ENCODE measurements at regions not wholly inside any gene's neighbourhood (a gene's known extent, or its start where the extent isn't known, plus 50 kb on each side); places are given as distances from the start of the nearest gene placed in this dataset.

DNA sequence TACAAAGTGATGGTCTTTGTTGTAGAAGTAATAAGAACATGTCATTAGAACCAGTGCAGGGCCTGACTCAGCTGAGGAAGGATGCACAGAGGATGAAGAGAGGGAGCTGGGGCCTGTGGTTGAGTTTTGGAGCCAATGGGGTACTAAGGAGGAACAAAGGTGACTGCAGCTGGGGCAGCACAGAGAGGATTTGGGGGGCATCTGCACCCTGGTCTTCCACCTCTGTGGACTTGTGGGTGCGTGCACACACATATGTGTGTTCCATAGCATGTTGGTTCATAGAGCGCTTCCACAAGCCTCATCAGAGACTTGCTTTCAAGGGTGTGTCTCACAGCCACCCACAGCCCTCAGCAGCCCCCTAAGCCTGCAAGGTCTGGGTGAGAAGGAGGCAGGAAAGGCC lies 650.3 kb upstream of the MGMT start:
- TF ChIP-seq, protein P1, sequence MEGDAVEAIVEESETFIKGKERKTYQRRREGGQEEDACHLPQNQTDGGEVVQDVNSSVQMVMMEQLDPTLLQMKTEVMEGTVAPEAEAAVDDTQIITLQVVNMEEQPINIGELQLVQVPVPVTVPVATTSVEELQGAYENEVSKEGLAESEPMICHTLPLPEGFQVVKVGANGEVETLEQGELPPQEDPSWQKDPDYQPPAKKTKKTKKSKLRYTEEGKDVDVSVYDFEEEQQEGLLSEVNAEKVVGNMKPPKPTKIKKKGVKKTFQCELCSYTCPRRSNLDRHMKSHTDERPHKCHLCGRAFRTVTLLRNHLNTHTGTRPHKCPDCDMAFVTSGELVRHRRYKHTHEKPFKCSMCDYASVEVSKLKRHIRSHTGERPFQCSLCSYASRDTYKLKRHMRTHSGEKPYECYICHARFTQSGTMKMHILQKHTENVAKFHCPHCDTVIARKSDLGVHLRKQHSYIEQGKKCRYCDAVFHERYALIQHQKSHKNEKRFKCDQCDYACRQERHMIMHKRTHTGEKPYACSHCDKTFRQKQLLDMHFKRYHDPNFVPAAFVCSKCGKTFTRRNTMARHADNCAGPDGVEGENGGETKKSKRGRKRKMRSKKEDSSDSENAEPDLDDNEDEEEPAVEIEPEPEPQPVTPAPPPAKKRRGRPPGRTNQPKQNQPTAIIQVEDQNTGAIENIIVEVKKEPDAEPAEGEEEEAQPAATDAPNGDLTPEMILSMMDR (IDR thresholded peaks at IDR 0.05), result no peak
- no peak for TF ChIP-seq POLR2A (IDR thresholded peaks at IDR 0.05)
